Endothelial cell (in vitro differentiated cells): ENCODE measurements at regions not wholly inside any gene's neighbourhood (a gene's known extent, or its start where the extent isn't known, plus 50 kb on each side); places are given as distances from the start of the nearest gene placed in this dataset.

Source experiments
- DNase-seq: peaks from one replicate; pipeline ENCODE4 v3.0.0; 2021; ENCODE audit warnings: low spot score
- H3K27ac Mint-ChIP-seq: one replicate; pipeline ENCODE4 v1.8.0; 2021; ENCODE audit warnings: mixed read lengths, inconsistent platforms; ENCODE audit not compliant: unreplicated experiment
- H3K27me3 Mint-ChIP-seq: one replicate; pipeline ENCODE4 v1.8.0; 2021; ENCODE audit warnings: mild to moderate bottlenecking, moderate library complexity, mixed read lengths, inconsistent platforms; ENCODE audit not compliant: unreplicated experiment
- H3K36me3 Mint-ChIP-seq: one replicate; pipeline ENCODE4 v1.8.0; 2021; ENCODE audit warnings: mild to moderate bottlenecking, low read depth, mixed read lengths, inconsistent platforms; ENCODE audit not compliant: unreplicated experiment
- H3K4me1 Mint-ChIP-seq: one replicate; pipeline ENCODE4 v1.8.0; 2021; ENCODE audit warnings: mild to moderate bottlenecking, mixed read lengths, inconsistent platforms; ENCODE audit not compliant: unreplicated experiment
- H3K4me3 Mint-ChIP-seq: one replicate; pipeline ENCODE4 v1.8.0; 2021; ENCODE audit warnings: mild to moderate bottlenecking, mixed read lengths, inconsistent platforms; ENCODE audit not compliant: unreplicated experiment
- H3K9me3 Mint-ChIP-seq: one replicate; pipeline ENCODE4 v1.8.0; 2021; ENCODE audit warnings: mixed read lengths, inconsistent platforms; ENCODE audit not compliant: unreplicated experiment
- CTCF ChIP-seq: fragments of 200-600 bp; sonication (generic); IDR thresholded peaks from one replicate; pipeline ENCODE4 v1.5.0; 2021; ENCODE audit warnings: antibody characterized with exemption; ENCODE audit not compliant: unreplicated experiment

GRCh38 chr4:106691749-106692148 lies 323.2 kb upstream of the GIMD1 start:
- DNase-seq, result no peak
- H3K27me3 Mint-ChIP-seq, result no peaks in the 10 kb centered on the region
- H3K4me1 Mint-ChIP-seq, result peaks cover 3% of the 10 kb centered on the region
- H3K4me3 Mint-ChIP-seq, result no peak overlapping the region
- TF ChIP-seq CTCF, result peak; percentile 40
- no peak overlapping the region for H3K27ac Mint-ChIP-seq
- no peaks in the 10 kb centered on the region for H3K36me3 Mint-ChIP-seq
- no peaks in the 10 kb centered on the region for H3K9me3 Mint-ChIP-seq

DNA sequence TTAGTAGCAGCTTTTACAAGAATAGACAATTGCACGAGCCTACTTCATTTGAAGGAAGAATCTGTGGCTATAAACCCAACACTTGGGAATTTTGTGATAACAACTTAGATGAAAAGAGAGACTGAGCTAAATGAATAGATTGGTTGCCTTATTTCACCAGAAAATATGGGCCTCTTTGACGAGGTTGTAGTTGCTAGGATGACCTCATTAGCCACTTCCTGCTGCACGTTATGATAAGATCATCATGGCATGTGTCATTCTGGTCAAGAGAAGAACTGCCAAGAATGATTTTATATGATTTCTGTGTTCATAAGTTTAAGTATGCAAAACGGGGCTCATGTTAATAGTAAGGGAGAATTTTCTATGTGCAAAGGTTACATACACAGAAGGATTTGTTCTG lies 321.9 kb upstream of the GIMD1 start:
- no peak overlapping the region for H3K27ac Mint-ChIP-seq
- no peaks in the 10 kb centered on the region for H3K9me3 Mint-ChIP-seq
- no peak overlapping the region for H3K4me3 Mint-ChIP-seq
- peaks cover 9% of the 10 kb centered on the region for H3K4me1 Mint-ChIP-seq
- H3K36me3 Mint-ChIP-seq, result no peaks in the 10 kb centered on the region
- no peak for TF ChIP-seq CTCF
- peaks cover 3% of the 10 kb centered on the region for H3K27me3 Mint-ChIP-seq
- no peak for DNase-seq

DNA sequence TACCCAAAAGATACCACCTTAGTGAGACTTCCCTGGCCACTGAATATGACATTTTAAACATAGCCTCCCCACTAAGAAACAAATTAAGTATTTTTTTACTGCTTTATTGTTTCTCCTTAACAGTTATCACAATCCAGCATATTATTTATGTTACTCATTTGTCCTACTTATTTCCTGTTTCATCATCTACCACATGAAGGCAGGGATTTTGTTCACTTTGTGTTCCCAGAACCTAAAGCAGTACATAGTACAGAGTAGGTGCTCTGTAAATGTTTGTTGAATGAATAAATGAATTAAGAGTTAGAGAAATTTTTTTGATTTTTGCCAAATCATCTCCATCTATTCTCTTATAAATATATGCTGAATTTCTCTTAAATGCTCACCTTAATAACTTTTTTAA lies 318.4 kb upstream of the GIMD1 start:
- no peak for TF ChIP-seq CTCF
- H3K36me3 Mint-ChIP-seq, result no peaks in the 10 kb centered on the region
- no peaks in the 10 kb centered on the region for H3K9me3 Mint-ChIP-seq
- H3K27ac Mint-ChIP-seq, result no peak overlapping the region
- H3K27me3 Mint-ChIP-seq, result peaks cover 3% of the 10 kb centered on the region
- H3K4me1 Mint-ChIP-seq, result peaks cover 9% of the 10 kb centered on the region
- H3K4me3 Mint-ChIP-seq, result no peak overlapping the region
- DNase-seq, result no peak

DNA sequence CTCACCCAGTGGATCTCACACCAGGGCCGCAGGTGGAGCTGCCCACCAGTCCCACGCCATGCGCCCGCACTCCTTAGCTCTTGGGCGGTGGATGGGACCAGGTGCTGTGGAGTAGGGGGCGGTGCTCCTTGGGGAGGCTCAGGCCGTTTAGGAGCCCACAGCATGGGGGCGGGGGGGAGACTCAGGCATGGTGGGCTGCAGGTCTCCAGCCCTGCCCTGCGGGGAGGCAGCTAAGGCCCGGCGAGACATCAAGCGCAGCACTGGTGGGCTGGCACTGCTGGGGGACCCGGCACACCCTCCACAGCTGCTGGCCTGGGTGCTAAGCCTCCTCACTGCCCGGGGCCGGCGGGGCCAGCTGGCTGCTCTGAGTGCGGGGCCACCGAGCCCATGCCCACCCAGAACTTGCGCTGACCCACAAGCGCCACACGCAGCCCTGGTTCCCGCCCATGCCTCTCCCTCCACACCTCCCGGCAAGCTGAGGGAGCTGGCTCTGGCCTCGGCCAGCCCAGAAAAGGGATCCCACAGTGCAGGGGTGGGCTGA lies 312.9 kb upstream of the GIMD1 start:
- Mint-ChIP-seq H3K27ac (no peak overlapping the region), H3K4me3 (no peak overlapping the region), H3K9me3 (no peaks in the 10 kb centered on the region), H3K36me3 (no peaks in the 10 kb centered on the region), H3K4me1 (peaks cover 25% of the 10 kb centered on the region), H3K27me3 (peaks cover 3% of the 10 kb centered on the region)
- no peak for DNase-seq
- TF ChIP-seq CTCF, result no peak

DNA sequence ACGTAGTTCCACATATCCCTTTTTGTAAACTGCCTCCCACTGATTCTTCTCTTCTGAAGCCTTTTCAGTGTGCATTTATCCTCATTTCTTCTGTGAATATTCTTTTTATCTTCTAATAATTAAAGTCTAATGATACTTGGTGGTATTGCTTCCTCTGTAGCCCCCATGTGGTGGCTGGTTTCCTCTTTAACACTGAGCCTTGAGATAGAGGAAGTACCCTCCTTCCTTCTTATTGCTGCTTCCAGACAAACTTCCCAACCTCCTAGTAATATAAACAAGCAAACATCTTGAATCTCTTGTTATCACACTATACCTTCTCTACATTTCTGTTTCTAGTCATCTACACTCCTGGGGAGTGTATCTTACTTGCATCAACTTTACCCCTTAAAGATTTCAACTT lies 310.5 kb upstream of the GIMD1 start:
- H3K27ac Mint-ChIP-seq, result peak overlapping the region; percentile 79
- H3K4me1 Mint-ChIP-seq, result peaks cover 23% of the 10 kb centered on the region
- H3K4me3 Mint-ChIP-seq, result no peak overlapping the region
- H3K27me3 Mint-ChIP-seq, result peaks cover 2% of the 10 kb centered on the region
- no peaks in the 10 kb centered on the region for H3K9me3 Mint-ChIP-seq
- no peak for DNase-seq
- TF ChIP-seq CTCF, result no peak
- no peaks in the 10 kb centered on the region for H3K36me3 Mint-ChIP-seq
